Trophoblast cell (in vitro differentiated cells and primary cell): ENCODE measurements at regions not wholly inside any gene's neighbourhood (a gene's known extent, or its start where the extent isn't known, plus 50 kb on each side); places are given as distances from the start of the nearest gene placed in this dataset.

ENCODE experiments used
- DNase-seq, 2 donors: peaks; one replicate each; pipeline ENCODE4 v3.0.0-alpha.2; 2016
- H2AFZ ChIP-seq: 2 replicates; pipeline ENCODE4 v1.6.1; 2013; ENCODE audit warnings: low read length, moderate library complexity, mild to moderate bottlenecking; ENCODE audit not compliant: insufficient read depth, poor library complexity
- H2AK5ac ChIP-seq: 2 replicates; pipeline ENCODE4 v1.6.1; 2013; ENCODE audit warnings: mild to moderate bottlenecking, low read length
- H2BK120ac ChIP-seq: 2 replicates; pipeline ENCODE4 v1.6.1; 2013; ENCODE audit warnings: low read length, mild to moderate bottlenecking, moderate library complexity; ENCODE audit not compliant: insufficient read depth, poor library complexity
- H2BK12ac ChIP-seq: 2 replicates; pipeline ENCODE4 v1.6.1; 2013; ENCODE audit warnings: mild to moderate bottlenecking, low read length, moderate library complexity
- H2BK5ac ChIP-seq: 2 replicates; pipeline ENCODE4 v1.6.1; 2013; ENCODE audit warnings: low read length, low read depth, moderate library complexity, mild to moderate bottlenecking; ENCODE audit not compliant: poor library complexity
- H3K14ac ChIP-seq: 2 replicates; pipeline ENCODE4 v1.6.1; 2013; ENCODE audit warnings: mild to moderate bottlenecking, low read length
- H3K18ac ChIP-seq: 2 replicates; pipeline ENCODE4 v1.6.1; 2013; ENCODE audit warnings: mild to moderate bottlenecking, low read length
- H3K23ac ChIP-seq: 2 replicates; pipeline ENCODE4 v1.6.1; 2013; ENCODE audit warnings: low read length
- H3K27ac ChIP-seq: 2 replicates; pipeline ENCODE4 v1.5.1; 2013; ENCODE audit warnings: low read depth, mild to moderate bottlenecking, inconsistent platforms, low read length, moderate library complexity
- H3K27me3 ChIP-seq: 2 replicates; pipeline ENCODE4 v1.6.1; 2013; ENCODE audit warnings: inconsistent platforms, mild to moderate bottlenecking, low read length, moderate library complexity; ENCODE audit not compliant: insufficient read depth
- H3K36me3 ChIP-seq, 2 experiments: 1 replicate in 1 of 2; 2 replicates in 1 of 2; pipeline ENCODE4 v1.6.1; 2013; ENCODE audit warnings: low read length in 2 of 2, mild to moderate bottlenecking in 2 of 2, moderate library complexity in 1 of 2; ENCODE audit not compliant: insufficient read depth in 2 of 2, control insufficient read depth in 1 of 2
- H3K4ac ChIP-seq: 2 replicates; pipeline ENCODE4 v1.6.1; 2013; ENCODE audit warnings: low read depth, mild to moderate bottlenecking, low read length, moderate library complexity
- H3K4me1 ChIP-seq, 2 experiments: 1 replicate in 1 of 2; 2 replicates in 1 of 2; pipeline ENCODE4 v1.6.1; 2013; ENCODE audit warnings: low read length in 2 of 2, mild to moderate bottlenecking in 2 of 2, moderate library complexity in 1 of 2; ENCODE audit not compliant: insufficient read depth in 2 of 2, control insufficient read depth in 1 of 2
- H3K4me2 ChIP-seq: 2 replicates; pipeline ENCODE4 v1.6.1; 2013; ENCODE audit warnings: inconsistent platforms, mild to moderate bottlenecking, low read length, moderate library complexity
- H3K4me3 ChIP-seq: 2 replicates; pipeline ENCODE4 v1.5.1; 2013; ENCODE audit warnings: mild to moderate bottlenecking, low read depth, low read length, inconsistent platforms
- H3K79me1 ChIP-seq: one replicate; pipeline ENCODE4 v1.6.1; 2013; ENCODE audit warnings: low read length
- H3K79me2 ChIP-seq: 2 replicates; pipeline ENCODE4 v1.6.1; 2013; ENCODE audit warnings: low read length, mild to moderate bottlenecking; ENCODE audit not compliant: control insufficient read depth, insufficient read depth, poor library complexity
- H3K9ac ChIP-seq: 2 replicates; pipeline ENCODE4 v1.6.1; 2013; ENCODE audit warnings: mild to moderate bottlenecking, low read length
- H3K9me3 ChIP-seq: 2 replicates; pipeline ENCODE4 v1.6.1; 2013; ENCODE audit warnings: low read depth, mild to moderate bottlenecking, control low read depth, inconsistent platforms, low read length; ENCODE audit not compliant: insufficient read depth
- H4K12ac ChIP-seq: 2 replicates; pipeline ENCODE4 v1.6.1; 2013; ENCODE audit warnings: low read depth, mild to moderate bottlenecking, low read length, moderate library complexity
- H4K8ac ChIP-seq: 2 replicates; pipeline ENCODE4 v1.6.1; 2013; ENCODE audit warnings: low read depth, mild to moderate bottlenecking, low read length, moderate library complexity
- H4K91ac ChIP-seq: one replicate; pipeline ENCODE4 v1.6.1; 2013; ENCODE audit warnings: low read depth, mild to moderate bottlenecking, low read length, moderate library complexity
- WGBS: extraction: QIAGEN DNeasy Blood & Tissue Kit; methylation state at CpG from one replicate; pipeline ENCODE4 v1.1.7; 2013; ENCODE audit warnings: missing lambda C conversion rate; ENCODE audit not compliant: insufficient read length, insufficient coverage; ENCODE audit errors: extremely low coverage; 5-methylcytosine and 5-hydroxymethylcytosine counted together

DNA sequence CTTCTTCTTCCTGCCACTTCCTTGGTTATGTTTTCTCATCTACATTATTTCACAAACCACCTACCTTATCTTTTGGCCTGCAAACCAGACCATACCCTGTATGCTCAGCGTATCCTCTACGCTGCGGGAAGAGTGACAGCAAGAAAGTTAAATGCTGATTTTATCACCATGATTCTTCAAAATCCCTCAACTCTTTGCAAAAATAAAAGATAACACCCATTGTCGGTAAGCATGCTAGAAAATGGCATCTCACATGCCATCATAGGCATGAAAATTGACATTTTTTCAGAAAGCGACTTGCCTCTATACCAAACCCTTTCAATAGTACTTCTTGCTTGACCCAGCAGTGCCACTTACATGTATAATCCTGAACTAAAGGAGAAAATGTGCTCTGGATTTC is 102.0 kb downstream of the HPGD start:
- no peak overlapping the region for H3K23ac ChIP-seq
- H3K4me2 ChIP-seq, result no peak overlapping the region
- no peak overlapping the region for H3K27ac ChIP-seq
- H3K4ac ChIP-seq, result no peak overlapping the region
- peaks cover 0 to 4% of the 10 kb centered on the region in 2 experiments for H3K4me1 ChIP-seq
- no CpG with 5 or more reads among the region's 5 CpGs for WGBS
- H2BK12ac ChIP-seq, result no peak overlapping the region
- no peaks in the 10 kb centered on the region for H3K36me3 ChIP-seq
- no peaks in the 10 kb centered on the region for H3K79me2 ChIP-seq
- DNase-seq, result peak in 1 of 2 donors; percentile 55
- no peaks in the 10 kb centered on the region for H3K27me3 ChIP-seq
- H3K9ac ChIP-seq, result no peak overlapping the region
- no peak overlapping the region for H2BK120ac ChIP-seq
- no peaks in the 10 kb centered on the region for H3K9me3 ChIP-seq
- H3K18ac ChIP-seq, result no peak overlapping the region
- H2AFZ ChIP-seq, result no peak overlapping the region
- no peak overlapping the region for H4K8ac ChIP-seq
- H2BK5ac ChIP-seq, result no peak overlapping the region
- no peak overlapping the region for H3K4me3 ChIP-seq
- H2AK5ac ChIP-seq, result no peak overlapping the region
- H4K12ac ChIP-seq, result no peak overlapping the region
- no peak overlapping the region for H3K14ac ChIP-seq
- H3K79me1 ChIP-seq, result no peaks in the 10 kb centered on the region
- no peak overlapping the region for H4K91ac ChIP-seq

DNA sequence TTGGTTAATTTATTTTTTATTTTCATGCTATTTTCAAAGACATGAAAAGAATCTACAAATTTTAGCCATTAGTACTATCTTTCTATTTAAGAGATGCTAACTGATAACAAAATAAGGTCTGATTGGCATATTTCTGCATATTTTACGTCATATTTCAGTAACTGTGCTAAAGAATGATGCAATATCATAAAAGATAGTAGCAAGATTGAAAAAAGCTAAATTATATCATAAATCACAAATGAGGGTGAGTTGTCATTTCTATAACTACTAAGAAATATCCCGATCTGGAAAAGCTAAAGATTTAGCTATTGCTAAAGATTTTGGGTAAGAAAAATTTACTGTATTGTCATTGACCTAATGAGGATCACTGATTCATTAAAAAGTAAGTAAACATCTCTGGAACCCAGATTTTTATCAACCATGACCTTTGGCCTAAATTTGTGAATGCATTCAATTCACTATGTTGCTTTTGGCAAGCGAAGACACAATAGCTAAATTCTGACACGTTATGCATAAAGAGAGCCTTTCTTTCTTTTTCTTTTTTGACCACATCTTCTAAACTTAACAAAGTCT is 103.6 kb downstream of the HPGD start:
- peak in 1 of 2 donors; percentile 73 for DNase-seq
- no peaks in the 10 kb centered on the region for H3K79me2 ChIP-seq
- no CpG with 5 or more reads among the region's 4 CpGs for WGBS

DNA sequence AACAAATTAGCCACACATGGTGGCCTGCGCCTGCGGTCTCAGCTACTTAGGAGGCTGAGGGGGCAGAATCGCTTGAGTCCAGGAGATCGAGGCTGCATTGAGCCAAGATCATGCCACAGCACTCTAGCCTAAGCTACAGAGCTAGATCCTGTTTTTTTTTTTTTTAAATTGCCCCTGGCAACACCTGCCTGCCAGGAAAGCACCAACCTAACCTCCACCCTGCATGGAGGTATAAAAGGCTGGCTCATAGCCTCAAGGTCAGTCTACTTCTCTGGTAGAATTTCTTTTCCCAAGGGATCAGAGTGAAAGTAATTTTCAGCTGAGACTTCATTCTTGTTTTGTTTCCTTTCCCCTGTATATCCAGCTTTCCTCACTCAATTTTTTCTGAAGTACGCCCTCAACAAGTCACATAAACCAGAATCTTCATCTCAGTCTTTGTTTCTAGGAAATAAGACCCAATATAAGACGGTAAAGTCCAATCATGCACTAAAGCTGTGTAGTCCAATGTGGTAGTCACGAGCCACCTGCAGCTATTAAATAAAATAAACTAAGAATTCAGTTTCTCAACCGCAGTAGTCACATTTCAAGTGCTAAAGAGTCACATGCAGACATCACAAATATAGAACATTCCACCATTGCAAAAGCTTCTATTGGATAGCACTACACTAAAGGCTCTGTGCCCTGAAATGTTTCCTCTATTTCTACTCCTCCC is 113.3 kb downstream of the HPGD start:
- peaks cover 2% of the 10 kb centered on the region for H3K79me2 ChIP-seq
- H2AFZ ChIP-seq, result peak overlapping the region; percentile 63
- H3K27ac ChIP-seq, result no peak overlapping the region
- H3K18ac ChIP-seq, result no peak overlapping the region
- peak overlapping the region; percentile 33 for H2BK120ac ChIP-seq
- no peak overlapping the region for H3K4me3 ChIP-seq
- H4K91ac ChIP-seq, result peak overlapping the region; percentile 24
- H3K4me1 ChIP-seq, result peaks cover 0 to 3% of the 10 kb centered on the region in 2 experiments
- H3K23ac ChIP-seq, result no peak overlapping the region
- H4K8ac ChIP-seq, result peak overlapping the region; percentile 54
- DNase-seq, result peak; percentile 14 to 55
- H2AK5ac ChIP-seq, result no peak overlapping the region
- no peaks in the 10 kb centered on the region for H3K27me3 ChIP-seq
- peak overlapping the region; percentile 62 for H4K12ac ChIP-seq
- H3K4me2 ChIP-seq, result no peak overlapping the region
- H3K14ac ChIP-seq, result no peak overlapping the region
- no peak overlapping the region for H3K4ac ChIP-seq
- no CpG with 5 or more reads among the region's 8 CpGs for WGBS
- peak overlapping the region; percentile 31 for H2BK12ac ChIP-seq
- H3K9ac ChIP-seq, result no peak overlapping the region
- H3K9me3 ChIP-seq, result no peaks in the 10 kb centered on the region
- no peaks in the 10 kb centered on the region for H3K36me3 ChIP-seq
- H3K79me1 ChIP-seq, result peaks cover 4% of the 10 kb centered on the region
- H2BK5ac ChIP-seq, result no peak overlapping the region

More for the DNA sequence above, 103.6 kb downstream of the HPGD start:
- no peaks in the 10 kb centered on the region for H3K27me3 ChIP-seq
- H3K23ac ChIP-seq, result no peak overlapping the region
- no peak overlapping the region for H2BK12ac ChIP-seq
- H3K4me2 ChIP-seq, result no peak overlapping the region
- H3K79me1 ChIP-seq, result no peaks in the 10 kb centered on the region
- no peaks in the 10 kb centered on the region for H3K9me3 ChIP-seq
- H4K8ac ChIP-seq, result no peak overlapping the region
- no peak overlapping the region for H4K12ac ChIP-seq
- H3K4me1 ChIP-seq, result peaks cover 0 to 4% of the 10 kb centered on the region in 2 experiments
- H2AK5ac ChIP-seq, result no peak overlapping the region
- no peaks in the 10 kb centered on the region for H3K36me3 ChIP-seq
- no peak overlapping the region for H2BK120ac ChIP-seq
- H4K91ac ChIP-seq, result no peak overlapping the region
- no peak overlapping the region for H3K4ac ChIP-seq
- no peak overlapping the region for H3K18ac ChIP-seq
- H2AFZ ChIP-seq, result no peak overlapping the region
- no peak overlapping the region for H3K27ac ChIP-seq
- H3K4me3 ChIP-seq, result no peak overlapping the region
- no peak overlapping the region for H3K14ac ChIP-seq
- H3K9ac ChIP-seq, result no peak overlapping the region
- no peak overlapping the region for H2BK5ac ChIP-seq

DNA sequence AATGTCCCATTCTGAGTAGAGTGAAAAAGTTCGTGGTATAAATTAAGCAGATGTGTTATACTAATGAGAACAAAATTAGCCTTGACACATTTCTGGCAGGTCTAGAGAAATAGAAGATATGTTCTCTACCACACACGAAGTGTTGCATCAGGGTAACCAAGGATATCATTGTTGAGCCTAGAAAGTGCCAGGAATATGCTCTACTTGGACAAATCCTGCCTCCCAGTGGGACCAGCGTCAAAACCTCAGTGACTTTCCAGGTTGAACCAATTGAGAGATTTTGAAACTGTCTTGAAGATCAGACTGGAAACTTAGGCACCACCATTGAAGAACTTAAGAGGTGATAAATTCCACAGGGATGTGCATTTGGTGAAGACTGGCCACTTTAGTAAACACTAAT is 115.9 kb downstream of the HPGD start:
- no peak overlapping the region for H4K12ac ChIP-seq
- H2BK120ac ChIP-seq, result no peak overlapping the region
- DNase-seq, result no peak
- no peak overlapping the region for H3K9ac ChIP-seq
- no peak overlapping the region for H2AK5ac ChIP-seq
- no peak overlapping the region for H3K4ac ChIP-seq
- no CpG with 5 or more reads among the region's 3 CpGs for WGBS
- no peak overlapping the region for H3K27ac ChIP-seq
- H2BK12ac ChIP-seq, result no peak overlapping the region
- no peaks in the 10 kb centered on the region for H3K36me3 ChIP-seq
- no peak overlapping the region for H3K14ac ChIP-seq
- no peaks in the 10 kb centered on the region for H3K9me3 ChIP-seq
- H3K27me3 ChIP-seq, result no peaks in the 10 kb centered on the region
- H4K8ac ChIP-seq, result no peak overlapping the region
- H3K18ac ChIP-seq, result no peak overlapping the region
- H2BK5ac ChIP-seq, result no peak overlapping the region
- no peak overlapping the region for H2AFZ ChIP-seq
- H3K79me1 ChIP-seq, result peaks cover 6% of the 10 kb centered on the region
- H3K4me3 ChIP-seq, result no peak overlapping the region
- H4K91ac ChIP-seq, result no peak overlapping the region
- H3K4me2 ChIP-seq, result no peak overlapping the region
- H3K23ac ChIP-seq, result no peak overlapping the region
- peaks cover 4 to 6% of the 10 kb centered on the region in 2 experiments for H3K4me1 ChIP-seq
- H3K79me2 ChIP-seq, result peaks cover 2% of the 10 kb centered on the region
